ENCODE measurements at regions not wholly inside any gene's neighbourhood (a gene's known extent, or its start where the extent isn't known, plus 50 kb on each side); places are given as distances from the start of the nearest gene placed in this dataset.

DNA sequence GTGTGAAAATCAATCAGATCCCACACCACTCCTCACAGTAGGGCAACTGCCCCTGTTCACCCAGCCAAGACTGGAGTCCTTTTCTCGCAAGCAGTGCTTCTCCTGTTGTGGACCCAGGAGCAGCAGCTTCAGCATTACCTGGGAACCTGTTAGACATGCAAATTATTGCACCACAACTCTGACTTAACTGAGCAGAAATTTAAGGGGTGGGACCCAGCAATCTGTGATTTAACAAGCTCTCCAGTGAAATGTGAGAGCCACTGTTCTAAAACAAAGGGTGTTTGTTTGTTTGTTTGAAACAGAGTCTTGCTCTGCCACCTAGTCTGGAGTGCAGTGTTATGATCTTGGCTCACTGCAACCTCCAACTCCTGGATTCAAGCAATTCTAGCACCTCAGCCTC, 591.4 kb downstream of the SOX6 start:
- H3K4me1 Mint-ChIP-seq: no peaks in the 10 kb centered on the region
- H3K27ac Mint-ChIP-seq: no peak overlapping the region
- no peaks in the 10 kb centered on the region for H3K27me3 Mint-ChIP-seq
- no peaks in the 10 kb centered on the region for H3K36me3 Mint-ChIP-seq (ENCODE audit: low read depth)
- POLR2A ChIA-PET: no interaction called here
- no peak overlapping the region for H3K4me3 Mint-ChIP-seq
- CTCF ChIA-PET: no interaction called here
- DNase-seq: no peak
- H3K9me3 Mint-ChIP-seq: no peaks in the 10 kb centered on the region

DNA sequence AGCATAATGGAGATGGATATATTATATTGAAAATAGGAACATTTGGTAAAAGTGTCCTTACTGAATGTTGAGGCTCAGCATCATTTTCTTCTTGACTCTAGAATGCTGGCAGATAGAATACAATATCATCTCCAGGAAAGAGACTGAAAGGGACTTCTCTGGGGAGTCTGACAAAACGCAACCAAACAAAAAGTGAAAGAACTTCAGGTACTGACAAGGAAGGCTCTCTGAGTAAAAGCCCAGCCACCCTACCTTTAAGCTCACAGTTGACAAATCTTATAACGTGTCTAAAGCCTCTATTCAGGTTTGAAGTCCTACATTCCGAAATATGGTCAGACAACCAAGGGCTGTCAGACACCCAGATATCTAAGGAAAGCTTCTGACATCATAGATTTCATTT, 590.8 kb downstream of the SOX6 start:
- no peaks in the 10 kb centered on the region for H3K36me3 Mint-ChIP-seq (ENCODE audit: low read depth)
- no peak for DNase-seq
- POLR2A ChIA-PET: no interaction called here
- H3K9me3 Mint-ChIP-seq: no peaks in the 10 kb centered on the region
- no peaks in the 10 kb centered on the region for H3K4me1 Mint-ChIP-seq
- CTCF ChIA-PET: no interaction called here
- H3K27ac Mint-ChIP-seq: no peak overlapping the region
- H3K27me3 Mint-ChIP-seq: no peaks in the 10 kb centered on the region
- H3K4me3 Mint-ChIP-seq: no peak overlapping the region

DNA sequence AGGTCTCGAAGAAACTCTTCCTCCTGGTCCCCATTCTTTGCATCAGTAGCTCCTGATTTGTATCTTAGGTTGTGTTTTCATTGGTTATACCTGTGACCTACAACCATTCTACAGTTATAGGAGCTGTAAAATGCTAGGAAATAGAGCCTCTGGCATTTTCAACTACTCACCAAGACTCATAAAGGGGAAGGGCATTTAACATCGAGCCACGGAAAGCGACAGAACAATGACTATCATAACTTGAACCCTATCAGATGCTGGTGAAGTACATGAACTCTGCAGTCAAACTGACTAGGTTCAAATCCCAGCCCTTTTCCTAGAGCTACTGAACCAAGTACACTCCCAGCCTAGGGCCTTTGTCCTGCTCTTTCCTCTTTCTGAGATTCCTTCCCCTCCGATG, 588.0 kb downstream of the SOX6 start:
- Mint-ChIP-seq H3K27me3 (no peaks in the 10 kb centered on the region), H3K4me3 (no peak overlapping the region), H3K9me3 (no peaks in the 10 kb centered on the region), H3K4me1 (no peaks in the 10 kb centered on the region), H3K27ac (no peak overlapping the region), H3K36me3 (ENCODE audit: low read depth) (no peaks in the 10 kb centered on the region)
- DNase-seq: no peak
- POLR2A ChIA-PET: no interaction called here
- CTCF ChIA-PET: no interaction called here

DNA sequence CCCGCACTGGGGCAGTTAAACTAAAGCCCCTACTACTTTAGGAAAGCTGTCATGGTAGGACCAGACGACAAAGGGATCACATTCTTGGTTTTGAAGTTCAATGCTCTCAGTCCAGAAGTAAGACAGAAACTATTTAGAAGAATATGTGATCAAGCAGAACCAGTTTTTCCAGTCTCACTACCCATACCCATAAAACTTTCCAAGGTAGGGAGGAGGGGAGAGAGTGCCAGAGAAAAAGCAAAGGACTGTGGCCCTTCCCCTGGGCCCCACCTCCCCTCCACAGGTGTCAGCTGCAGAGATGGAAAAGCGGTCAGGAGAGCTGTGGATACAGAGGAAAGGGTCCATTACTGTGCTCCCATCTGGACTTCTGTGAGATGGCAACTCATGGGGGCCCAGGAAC, 587.1 kb downstream of the SOX6 start:
- Mint-ChIP-seq H3K27me3 (no peaks in the 10 kb centered on the region), H3K27ac (no peak overlapping the region), H3K4me3 (no peak overlapping the region), H3K9me3 (no peaks in the 10 kb centered on the region), H3K36me3 (ENCODE audit: low read depth) (no peaks in the 10 kb centered on the region), H3K4me1 (no peaks in the 10 kb centered on the region)
- no peak for DNase-seq
- CTCF ChIA-PET: no interaction called here
- POLR2A ChIA-PET: no interaction called here

DNA sequence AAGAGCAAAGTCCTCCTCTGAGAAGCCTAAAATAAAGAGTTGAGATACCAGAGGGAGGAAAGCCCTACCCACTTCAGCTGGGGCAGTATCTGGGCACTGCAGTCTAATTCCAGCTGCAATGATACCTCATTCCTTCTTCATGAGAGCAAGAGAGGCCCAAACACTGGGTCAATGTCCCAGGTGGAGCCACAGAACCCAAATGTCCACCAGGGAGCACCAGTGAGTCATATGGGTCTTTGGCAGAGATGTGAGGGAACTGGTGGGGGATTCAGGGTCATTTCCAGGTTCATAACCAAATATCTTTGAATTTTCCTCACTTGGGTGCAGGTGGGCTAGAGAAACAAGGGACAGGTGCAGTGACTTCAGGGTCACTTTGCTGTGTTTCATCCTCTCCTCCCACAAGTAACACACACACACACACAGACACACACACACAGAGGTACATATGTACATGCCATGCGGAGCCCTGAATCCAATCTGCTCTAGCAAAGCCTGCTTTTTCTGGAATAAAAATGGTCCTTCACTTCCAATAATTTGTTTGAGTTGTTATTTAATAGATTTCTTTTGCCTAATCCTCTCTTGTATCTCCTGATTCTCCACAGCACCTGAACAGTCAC, 585.4 kb downstream of the SOX6 start:
- Mint-ChIP-seq H3K27me3 (no peaks in the 10 kb centered on the region), H3K27ac (no peak overlapping the region), H3K4me1 (no peaks in the 10 kb centered on the region), H3K4me3 (no peak overlapping the region), H3K36me3 (ENCODE audit: low read depth) (no peaks in the 10 kb centered on the region), H3K9me3 (no peaks in the 10 kb centered on the region)
- POLR2A ChIA-PET: no interaction called here
- CTCF ChIA-PET: no interaction called here
- DNase-seq: no peak

DNA sequence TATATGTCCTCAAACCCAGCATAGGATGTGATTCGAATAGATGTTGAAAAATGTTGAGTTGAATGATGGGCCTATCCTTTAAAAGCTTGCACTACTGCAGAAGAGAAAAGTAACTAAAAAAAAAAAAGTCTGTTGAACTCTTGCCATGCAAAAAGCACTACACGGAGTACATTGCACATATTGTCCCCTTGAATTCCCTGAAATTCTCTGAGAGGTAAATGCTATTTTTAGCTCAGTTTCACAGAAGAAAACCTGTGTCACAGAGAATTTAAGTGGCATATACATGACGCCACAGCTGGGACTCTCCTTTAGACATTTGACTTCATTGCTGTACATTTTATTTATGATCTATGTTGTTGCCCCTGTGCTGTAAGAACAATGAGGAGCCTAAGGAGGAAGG, 583.8 kb downstream of the SOX6 start:
- H3K4me1 Mint-ChIP-seq: no peaks in the 10 kb centered on the region
- H3K9me3 Mint-ChIP-seq: no peaks in the 10 kb centered on the region
- H3K27ac Mint-ChIP-seq: no peak overlapping the region
- ChIA-PET CTCF (no interaction called here), POLR2A (no interaction called here)
- no peak for DNase-seq
- H3K27me3 Mint-ChIP-seq: no peaks in the 10 kb centered on the region
- H3K36me3 Mint-ChIP-seq (ENCODE audit: low read depth): no peaks in the 10 kb centered on the region
- H3K4me3 Mint-ChIP-seq: no peak overlapping the region

DNA sequence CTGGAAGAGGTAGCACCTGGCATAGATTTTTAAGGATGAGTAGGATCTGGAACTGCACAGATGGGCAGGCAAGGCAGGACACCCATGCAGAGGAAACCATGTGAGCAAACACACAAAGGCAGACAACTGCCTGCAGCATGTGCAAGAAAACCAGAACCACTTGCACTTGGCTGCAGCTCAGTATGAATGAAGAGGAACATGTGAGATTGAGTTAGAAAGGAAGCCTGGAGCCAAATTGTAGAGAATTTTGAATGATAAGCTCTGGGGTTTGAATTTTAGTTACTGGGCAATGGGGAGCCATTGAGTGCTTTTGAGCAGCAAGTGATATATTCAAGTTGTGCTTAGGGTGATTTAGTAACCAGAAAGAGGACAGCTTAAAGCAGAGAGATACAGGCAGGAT, 583.4 kb downstream of the SOX6 start:
- ChIA-PET CTCF (no interaction called here), POLR2A (no interaction called here)
- Mint-ChIP-seq H3K27me3 (no peaks in the 10 kb centered on the region), H3K36me3 (ENCODE audit: low read depth) (no peaks in the 10 kb centered on the region), H3K4me1 (no peaks in the 10 kb centered on the region), H3K9me3 (no peaks in the 10 kb centered on the region), H3K27ac (no peak overlapping the region), H3K4me3 (no peak overlapping the region)
- no peak for DNase-seq

DNA sequence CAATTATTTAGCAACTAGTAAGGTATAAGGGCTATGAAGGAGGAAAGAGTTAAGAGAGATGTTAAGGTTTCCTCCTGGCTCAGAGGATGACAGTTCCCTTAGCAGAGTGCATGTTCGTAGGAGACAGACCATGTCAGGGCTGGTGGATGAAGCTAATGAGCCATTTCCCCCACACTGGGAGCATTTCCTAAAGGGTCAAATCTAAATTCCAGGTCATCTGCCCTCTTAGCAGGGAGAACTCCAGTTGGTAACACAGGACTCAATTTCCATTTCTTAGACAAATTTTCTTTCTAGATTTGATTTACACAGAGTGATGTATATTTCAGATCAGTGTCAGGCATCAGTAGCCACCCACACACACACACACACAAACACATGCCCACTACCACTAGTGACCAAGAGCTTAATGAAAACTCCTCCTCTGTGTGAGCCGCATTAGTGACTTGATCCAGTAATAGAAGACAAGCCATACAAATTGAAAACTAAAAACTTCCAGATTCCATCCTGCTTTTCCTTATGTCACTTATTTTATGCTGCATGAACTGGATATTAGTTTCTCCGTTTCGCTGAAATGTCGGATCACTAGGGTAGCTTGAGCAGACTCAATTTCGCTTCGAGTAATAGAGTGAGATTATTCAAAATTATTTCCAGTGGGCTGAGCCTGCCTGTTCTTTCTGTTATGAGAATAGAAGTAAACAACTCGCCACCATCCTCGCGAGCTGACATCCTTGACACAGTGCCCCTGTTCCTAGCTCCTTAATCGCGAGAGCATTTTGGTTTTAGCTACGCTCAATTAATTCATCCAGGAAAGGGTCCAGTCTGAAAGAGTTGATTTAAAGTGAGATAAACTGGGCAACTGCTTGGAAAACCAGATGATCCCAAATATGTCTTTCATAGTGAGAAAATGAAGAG, 582.6 kb downstream of the SOX6 start:
- Mint-ChIP-seq H3K9me3 (no peaks in the 10 kb centered on the region), H3K36me3 (ENCODE audit: low read depth) (no peaks in the 10 kb centered on the region), H3K27ac (no peak overlapping the region), H3K27me3 (no peaks in the 10 kb centered on the region), H3K4me1 (no peaks in the 10 kb centered on the region), H3K4me3 (no peak overlapping the region)
- CTCF ChIA-PET: interaction anchor here (1.1 kb wide), 1 partner anchor 840 kb away, joined by 3 read pairs; no protein-coding TSS in a partner anchor
- DNase-seq: no peak
- POLR2A ChIA-PET: no interaction called here

DNA sequence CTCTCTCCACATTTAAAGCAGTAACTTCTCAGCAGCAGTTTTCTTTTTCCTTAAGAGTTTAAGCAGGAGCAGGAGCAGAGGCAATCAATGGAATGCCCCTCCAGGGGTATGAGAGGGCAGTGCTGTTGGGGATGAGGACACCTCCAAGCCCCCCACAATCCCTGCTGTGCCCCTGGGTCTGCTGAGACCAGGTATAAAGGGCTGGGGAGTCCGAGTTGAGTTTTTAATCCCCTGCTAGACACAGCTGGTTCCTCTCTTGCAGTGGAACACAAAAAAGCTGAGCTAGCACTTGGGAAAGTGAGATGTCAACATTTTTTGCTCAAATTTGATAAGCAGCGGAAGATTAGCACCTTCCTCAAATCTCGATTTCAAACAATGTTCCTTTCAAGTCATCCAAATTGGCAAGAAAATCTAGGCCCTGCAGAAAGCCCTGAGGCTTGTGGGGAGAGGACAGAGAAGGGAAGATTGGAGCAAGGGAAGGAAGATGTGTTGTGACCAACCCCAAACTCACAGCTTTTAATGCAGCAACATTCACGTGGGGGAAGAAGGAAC, 581.9 kb downstream of the SOX6 start:
- no peaks in the 10 kb centered on the region for H3K27me3 Mint-ChIP-seq
- ChIA-PET CTCF (interaction anchor here (1.1 kb wide), 1 partner anchor 839 kb away, joined by 3 read pairs; no protein-coding TSS in a partner anchor), POLR2A (no interaction called here)
- DNase-seq: no peak
- H3K27ac Mint-ChIP-seq: no peak overlapping the region
- no peaks in the 10 kb centered on the region for H3K36me3 Mint-ChIP-seq (ENCODE audit: low read depth)
- H3K4me1 Mint-ChIP-seq: no peaks in the 10 kb centered on the region
- H3K9me3 Mint-ChIP-seq: no peaks in the 10 kb centered on the region
- H3K4me3 Mint-ChIP-seq: no peak overlapping the region

DNA sequence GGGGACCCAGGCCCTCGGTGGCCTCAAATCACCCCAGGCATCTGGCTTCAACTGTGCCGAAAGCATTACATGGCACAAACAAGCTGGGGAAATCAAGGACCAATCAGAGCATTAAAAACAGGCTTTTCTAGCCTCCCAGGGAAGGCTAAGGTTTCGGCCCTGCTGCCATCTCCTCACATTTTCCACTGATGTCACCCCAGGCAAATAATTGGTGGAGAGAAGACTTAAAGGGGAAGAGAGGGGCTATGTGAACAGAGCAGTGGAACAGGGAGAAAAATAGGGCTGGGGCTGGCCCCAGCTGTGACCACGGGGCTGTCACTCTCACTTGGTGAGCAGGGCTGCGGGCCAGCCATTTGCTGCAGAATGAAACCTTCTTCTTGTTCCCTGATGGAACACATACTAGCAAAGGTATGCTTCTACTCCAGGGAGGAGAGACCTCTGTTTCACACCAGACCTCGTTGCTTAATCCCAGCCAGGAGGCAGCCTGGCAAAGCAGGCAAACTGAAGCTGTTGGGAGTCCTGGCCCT, 581.3 kb downstream of the SOX6 start:
- ChIA-PET CTCF (no interaction called here), POLR2A (no interaction called here)
- no peak overlapping the region for H3K27ac Mint-ChIP-seq
- H3K9me3 Mint-ChIP-seq: no peaks in the 10 kb centered on the region
- H3K4me3 Mint-ChIP-seq: no peak overlapping the region
- DNase-seq: no peak
- no peaks in the 10 kb centered on the region for H3K36me3 Mint-ChIP-seq (ENCODE audit: low read depth)
- no peaks in the 10 kb centered on the region for H3K27me3 Mint-ChIP-seq
- no peaks in the 10 kb centered on the region for H3K4me1 Mint-ChIP-seq

DNA sequence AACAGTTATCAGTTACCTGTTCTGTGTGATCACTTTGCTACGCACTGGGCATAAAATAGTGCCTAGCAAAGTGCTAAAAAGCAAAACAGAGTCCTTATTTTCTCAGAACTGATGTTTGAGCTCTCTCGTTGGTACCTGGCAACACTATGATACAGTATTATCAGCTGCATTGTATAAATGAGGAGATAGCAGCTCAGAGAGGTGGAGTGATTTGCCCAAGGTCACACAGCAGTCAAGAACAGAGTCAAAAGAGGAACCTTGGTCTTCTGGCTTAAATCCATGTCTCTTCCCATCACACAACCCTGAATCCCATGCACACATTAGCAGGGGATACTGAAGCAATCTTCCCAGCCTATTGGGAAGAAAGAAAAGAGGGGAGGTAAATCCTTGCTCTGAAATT, 580.5 kb downstream of the SOX6 start:
- H3K36me3 Mint-ChIP-seq (ENCODE audit: low read depth): no peaks in the 10 kb centered on the region
- POLR2A ChIA-PET: no interaction called here
- DNase-seq: no peak
- no peaks in the 10 kb centered on the region for H3K27me3 Mint-ChIP-seq
- H3K4me3 Mint-ChIP-seq: no peak overlapping the region
- no peak overlapping the region for H3K27ac Mint-ChIP-seq
- H3K4me1 Mint-ChIP-seq: no peaks in the 10 kb centered on the region
- no peaks in the 10 kb centered on the region for H3K9me3 Mint-ChIP-seq
- CTCF ChIA-PET: no interaction called here

DNA sequence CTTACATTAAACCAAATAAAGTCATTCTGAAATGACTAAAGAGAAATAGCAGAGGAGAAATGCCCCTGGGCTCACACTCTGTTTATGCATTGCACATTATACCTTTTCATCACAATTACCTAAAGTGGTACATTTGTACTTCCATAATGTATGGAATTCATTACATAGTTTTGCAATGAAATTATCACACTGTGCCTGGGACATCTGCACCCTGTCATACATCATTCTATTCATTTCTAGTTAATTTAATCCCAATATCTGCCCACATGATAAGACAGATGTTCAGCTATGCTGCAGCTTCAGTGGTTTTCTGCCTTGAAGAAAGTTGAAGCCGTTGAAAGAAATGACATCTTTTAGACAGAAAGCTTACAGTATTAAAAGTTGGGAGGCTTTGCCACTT, 580.0 kb downstream of the SOX6 start:
- no peak overlapping the region for H3K4me3 Mint-ChIP-seq
- H3K27me3 Mint-ChIP-seq: no peaks in the 10 kb centered on the region
- H3K9me3 Mint-ChIP-seq: no peaks in the 10 kb centered on the region
- no peaks in the 10 kb centered on the region for H3K4me1 Mint-ChIP-seq
- H3K36me3 Mint-ChIP-seq (ENCODE audit: low read depth): no peaks in the 10 kb centered on the region
- CTCF ChIA-PET: no interaction called here
- no peak for DNase-seq
- H3K27ac Mint-ChIP-seq: no peak overlapping the region
- POLR2A ChIA-PET: no interaction called here

DNA sequence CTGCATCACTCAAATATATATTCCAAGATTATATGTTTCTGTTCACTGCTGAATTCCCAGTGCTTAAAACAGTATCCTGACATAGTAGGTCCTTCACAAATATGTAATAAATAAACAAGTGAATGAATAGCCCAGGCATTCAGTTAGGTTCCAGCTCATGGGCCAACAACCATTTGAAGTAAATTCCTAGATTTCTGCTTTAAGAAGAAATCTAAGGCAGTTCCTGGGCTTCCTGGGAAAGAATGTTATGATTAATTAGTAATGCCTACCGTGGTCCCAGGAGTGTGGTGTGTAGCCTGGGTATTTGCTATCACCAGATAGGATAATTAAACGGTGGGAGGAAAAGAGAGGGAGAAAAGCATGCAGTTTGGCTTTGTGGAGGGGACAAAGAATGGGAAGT, 576.8 kb downstream of the SOX6 start:
- Mint-ChIP-seq H3K4me1 (no peaks in the 10 kb centered on the region), H3K27me3 (no peaks in the 10 kb centered on the region), H3K27ac (no peak overlapping the region), H3K9me3 (no peaks in the 10 kb centered on the region), H3K4me3 (no peak overlapping the region), H3K36me3 (ENCODE audit: low read depth) (no peaks in the 10 kb centered on the region)
- DNase-seq: no peak
- POLR2A ChIA-PET: no interaction called here
- CTCF ChIA-PET: interaction anchor here (0.6 kb wide), 1 partner anchor 24 kb away, joined by 3 read pairs; no protein-coding TSS in a partner anchor

DNA sequence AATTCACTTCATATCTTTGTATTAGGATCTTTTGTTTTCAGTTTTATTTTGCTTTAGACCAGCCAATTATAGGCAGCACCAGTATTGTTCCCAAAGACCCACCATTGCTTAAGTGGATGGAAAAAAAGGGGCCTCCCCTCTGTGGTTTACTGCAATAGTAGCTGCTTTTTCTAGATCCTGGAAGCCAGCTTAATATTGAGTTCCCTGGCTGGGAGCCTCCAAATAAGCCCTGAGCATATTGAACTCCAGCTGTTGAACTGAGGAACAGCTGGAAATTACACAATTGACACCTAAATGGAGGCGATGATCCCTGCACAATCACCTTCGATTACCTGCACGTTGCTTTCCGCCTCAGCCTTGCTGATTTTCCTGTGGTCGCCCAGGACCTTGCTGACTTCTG, 576.0 kb downstream of the SOX6 start:
- ChIA-PET CTCF (interaction anchor here (1.4 kb wide), 1 partner anchor 9 kb away, joined by 3 read pairs; no protein-coding TSS in a partner anchor), POLR2A (no interaction called here)
- H3K4me3 Mint-ChIP-seq: no peak overlapping the region
- DNase-seq: no peak
- no peak overlapping the region for H3K27ac Mint-ChIP-seq
- no peaks in the 10 kb centered on the region for H3K27me3 Mint-ChIP-seq
- no peaks in the 10 kb centered on the region for H3K36me3 Mint-ChIP-seq (ENCODE audit: low read depth)
- no peaks in the 10 kb centered on the region for H3K9me3 Mint-ChIP-seq
- H3K4me1 Mint-ChIP-seq: no peaks in the 10 kb centered on the region

Measured in activated CD4-positive, alpha-beta memory T cell treated with anti-CD3 and anti-CD28 coated beads, Interleukin-2, amount 10 ng/mL, durations not matched to agents 7 days and 5 days (primary cell).